ENCODE measurements at regions not wholly inside any gene's neighbourhood (a gene's known extent, or its start where the extent isn't known, plus 50 kb on each side); places are given as distances from the start of the nearest gene placed in this dataset.

- DNase-seq, result no peak
These were observed 348.7 kb downstream of the MAN2A1 start for GRCh38 chr5:110038297-110038997.

- DNase-seq, result no peak
These were observed 350.5 kb downstream of the MAN2A1 start for GRCh38 chr5:110040178-110040577.

- DNase-seq, result no peak
These were observed 353.3 kb downstream of the MAN2A1 start for GRCh38 chr5:110043025-110043424.

DNA sequence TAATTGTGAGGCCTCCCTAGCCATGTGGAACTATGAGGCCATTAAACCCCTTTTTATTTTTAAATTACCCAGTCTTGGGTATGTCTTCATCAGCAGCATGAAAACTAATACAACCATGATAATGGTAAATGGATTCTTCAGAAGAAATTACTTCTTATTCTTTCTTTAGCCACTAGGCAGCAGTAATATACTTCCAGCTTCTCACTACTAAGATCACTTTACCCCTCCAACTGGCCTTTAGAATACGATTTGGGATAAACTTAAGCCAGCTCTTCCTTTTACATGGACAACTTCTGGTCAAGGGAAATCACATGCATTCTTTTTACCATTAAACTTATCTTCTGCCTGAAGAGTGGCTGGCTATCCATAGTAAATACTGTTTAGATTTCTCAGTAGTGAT, 355.4 kb downstream of the MAN2A1 start:
- no peak for DNase-seq

GRCh38 chr5:110048491-110048890, 358.8 kb downstream of the MAN2A1 start:
- no peak for DNase-seq

DNA sequence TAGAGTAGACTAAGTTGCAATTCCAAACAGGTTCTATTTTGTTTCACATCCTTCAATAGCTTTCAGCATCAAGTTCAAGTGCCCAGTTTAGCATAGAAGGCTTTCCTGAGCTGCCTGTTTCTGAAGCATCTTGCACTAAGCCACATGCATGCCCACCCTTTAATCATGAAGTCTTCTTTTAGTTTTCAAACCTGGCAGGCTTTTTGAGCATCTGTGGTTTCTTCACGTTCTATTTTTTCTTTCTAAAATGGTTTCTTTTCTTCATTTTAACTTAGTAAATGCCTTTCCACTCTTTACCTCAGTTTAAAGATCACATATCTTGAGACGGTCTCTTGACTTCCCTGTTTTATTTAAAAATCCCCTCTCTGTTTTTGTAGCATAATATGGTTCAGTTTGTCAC, 360.1 kb downstream of the MAN2A1 start:
- no peak for DNase-seq

GRCh38 chr5:110050640-110051345, 361.1 kb downstream of the MAN2A1 start:
- DNase-seq, result no peak

DNA sequence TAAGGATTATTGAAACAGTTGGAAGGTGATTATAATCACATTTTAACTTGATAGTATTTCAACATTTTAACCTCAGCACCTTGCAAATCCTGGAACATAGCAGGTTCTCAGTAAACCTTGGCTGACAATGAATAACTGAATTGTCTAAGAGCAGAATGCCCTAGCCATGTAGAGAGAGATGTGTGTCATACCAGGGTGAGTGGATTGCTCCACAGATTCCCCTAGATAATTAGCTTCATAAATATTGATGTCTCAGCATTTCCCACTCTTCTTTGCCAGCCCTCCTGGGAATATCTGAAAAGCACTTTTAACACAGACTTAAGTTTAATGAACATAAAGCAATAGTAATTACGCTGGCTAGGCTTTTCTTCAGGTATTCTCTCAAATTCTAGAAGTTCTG, 363.5 kb downstream of the MAN2A1 start:
- DNase-seq, result no peak

DNA sequence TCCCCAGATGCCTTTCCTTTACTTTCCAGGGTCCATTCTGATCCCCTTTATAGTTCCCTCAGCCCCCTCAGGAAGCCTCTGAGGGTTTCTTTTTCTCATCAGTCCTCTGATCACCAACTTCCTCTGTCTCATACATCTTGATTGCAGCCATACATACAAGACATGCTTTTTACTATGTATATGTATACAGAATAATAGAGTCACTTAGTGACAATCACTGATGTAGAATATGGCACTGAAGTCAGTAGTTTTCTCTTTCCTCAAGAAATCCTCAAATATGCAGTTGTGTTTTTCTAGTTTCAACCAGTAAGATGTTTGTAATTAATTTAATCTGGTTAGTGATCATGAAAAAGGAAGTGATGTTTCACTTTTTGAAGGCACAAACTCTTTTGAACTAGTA, 364.1 kb downstream of the MAN2A1 start:
- DNase-seq, result no peak

DNA sequence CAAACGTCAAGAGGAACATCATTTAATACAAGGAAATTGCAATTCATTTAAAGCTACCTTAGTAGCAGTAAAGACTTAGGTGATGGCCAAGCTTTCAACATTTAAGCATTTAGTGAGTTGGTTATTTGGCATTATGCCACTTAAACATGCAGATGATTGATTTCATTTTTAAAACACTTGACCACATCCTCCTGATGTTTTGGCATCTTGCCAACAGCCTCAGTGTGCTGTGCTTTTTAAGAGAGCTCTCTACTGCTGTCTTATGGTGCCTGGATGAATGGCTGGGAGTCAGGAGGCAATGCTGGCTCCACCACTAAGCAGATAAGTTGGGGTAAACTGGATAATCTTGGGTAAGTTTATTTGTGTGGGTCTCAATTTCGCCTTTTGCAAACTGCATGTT, 364.5 kb downstream of the MAN2A1 start:
- peak in 1 of 2 experiments; percentile 9 for DNase-seq

DNA sequence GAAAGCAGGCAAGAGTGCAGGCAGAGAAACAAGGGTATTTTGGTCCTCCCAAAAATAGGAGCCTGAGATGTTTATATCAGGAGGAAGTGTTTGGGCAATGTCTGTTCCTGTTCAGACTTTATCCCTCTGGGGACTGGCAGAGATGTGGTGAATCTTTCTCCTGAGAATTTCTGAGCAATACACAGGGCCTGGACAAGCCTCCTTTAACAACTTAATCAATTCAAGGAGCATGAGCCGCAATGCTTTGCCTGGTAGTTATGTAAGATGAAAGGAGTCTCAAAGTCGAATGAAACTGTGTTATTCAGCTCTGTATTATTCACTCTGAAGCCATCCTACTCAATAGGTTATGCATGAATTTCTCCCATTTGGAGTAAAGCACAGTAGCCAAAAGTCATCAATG, 365.6 kb downstream of the MAN2A1 start:
- DNase-seq, result no peak

GRCh38 chr5:110056580-110057114, 366.9 kb downstream of the MAN2A1 start:
- DNase-seq, result no peak

- DNase-seq, result no peak
These were observed 368.4 kb downstream of the MAN2A1 start for GRCh38 chr5:110058175-110058574.

DNA sequence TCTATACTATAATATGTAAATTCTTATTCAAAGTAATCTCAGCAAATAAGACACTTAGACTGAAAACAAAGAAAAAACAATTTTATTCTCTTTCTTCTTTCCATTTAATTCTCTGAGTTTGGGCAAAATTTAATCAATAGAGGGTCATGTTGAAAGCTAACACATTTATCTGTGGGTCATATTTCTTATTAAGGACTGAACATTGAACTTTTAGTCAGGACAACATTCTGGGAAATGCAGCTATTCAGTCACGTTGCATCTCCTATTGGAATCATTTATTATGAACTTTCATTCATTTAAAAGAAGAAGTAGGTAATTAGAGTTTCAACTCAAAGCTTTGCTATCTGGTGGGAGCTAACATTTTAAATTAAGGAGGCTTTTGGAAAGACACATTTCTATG, 372.5 kb downstream of the MAN2A1 start:
- DNase-seq, result no peak

DNA sequence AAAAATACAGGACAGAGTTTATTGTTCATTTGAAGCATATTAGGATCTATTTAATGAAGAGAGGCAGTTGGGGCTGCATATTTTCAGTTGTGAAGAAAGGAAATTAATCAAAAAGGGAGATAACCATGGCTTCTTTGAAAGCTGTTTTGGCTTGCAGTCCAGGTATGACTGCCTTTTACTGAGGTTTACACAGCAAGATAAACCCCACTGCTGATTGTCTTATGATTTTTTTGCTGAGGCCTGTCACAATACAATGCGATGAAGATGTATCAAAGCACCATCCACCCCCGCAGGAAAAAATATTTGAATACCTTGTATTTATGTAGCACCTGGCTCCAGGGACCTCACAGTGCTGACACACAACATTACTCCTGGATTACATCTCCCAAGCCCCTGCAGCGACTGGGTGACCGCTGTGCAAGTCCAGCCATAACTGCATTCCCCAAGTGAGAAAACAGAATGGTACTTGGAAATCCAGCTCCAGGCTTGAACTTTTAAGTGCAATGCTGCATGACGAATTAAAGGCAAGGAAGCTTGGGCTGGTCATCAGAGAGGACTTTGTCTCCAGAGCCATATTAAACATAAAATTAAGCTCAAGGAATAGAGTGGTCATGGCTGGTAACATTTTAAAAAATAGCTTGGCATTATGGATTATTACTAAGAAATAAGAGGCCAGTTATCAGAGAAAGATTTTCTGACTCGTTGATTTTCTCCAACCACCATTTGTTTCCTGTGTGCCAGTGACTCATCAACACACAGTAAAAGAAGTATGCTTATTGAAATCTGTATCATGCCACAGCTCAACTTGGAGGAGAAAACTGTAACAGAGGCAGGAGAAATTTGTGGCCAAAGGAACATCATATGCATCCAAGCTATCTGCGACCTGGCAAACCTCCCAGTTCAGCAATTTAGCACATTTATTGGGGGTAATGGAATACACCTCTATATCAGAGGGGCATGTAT, 374.2 kb downstream of the MAN2A1 start:
- DNase-seq, result no peak

GRCh38 chr5:110064603-110065268, 375.0 kb downstream of the MAN2A1 start:
- DNase-seq, result no peak

GRCh38 chr5:110070836-110071235, 381.1 kb downstream of the MAN2A1 start:
- no peak for DNase-seq

- no peak for DNase-seq
These were observed 382.9 kb downstream of the MAN2A1 start for GRCh38 chr5:110072651-110073050.

GRCh38 chr5:110073534-110073933, 383.8 kb downstream of the MAN2A1 start:
- DNase-seq, result no peak

DNA sequence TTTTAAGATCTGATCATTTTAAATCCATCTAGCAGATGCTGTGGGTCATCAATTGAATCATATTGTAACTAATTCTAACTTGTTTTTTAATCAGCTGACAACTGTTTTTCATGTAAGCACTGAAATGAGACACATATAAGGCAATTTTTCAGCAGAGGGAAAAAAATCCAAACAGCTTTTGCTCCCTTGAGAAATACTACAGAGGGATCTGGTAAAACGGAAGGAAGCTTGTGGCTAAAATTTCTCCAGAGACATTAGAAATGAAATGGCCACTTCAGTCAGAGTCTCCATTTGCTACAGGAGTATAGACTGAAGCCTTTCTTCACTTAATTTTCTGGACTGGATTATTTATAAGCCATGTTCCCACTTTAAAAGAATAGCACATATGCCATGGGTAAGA, 385.9 kb downstream of the MAN2A1 start:
- DNase-seq, result no peak

DNA sequence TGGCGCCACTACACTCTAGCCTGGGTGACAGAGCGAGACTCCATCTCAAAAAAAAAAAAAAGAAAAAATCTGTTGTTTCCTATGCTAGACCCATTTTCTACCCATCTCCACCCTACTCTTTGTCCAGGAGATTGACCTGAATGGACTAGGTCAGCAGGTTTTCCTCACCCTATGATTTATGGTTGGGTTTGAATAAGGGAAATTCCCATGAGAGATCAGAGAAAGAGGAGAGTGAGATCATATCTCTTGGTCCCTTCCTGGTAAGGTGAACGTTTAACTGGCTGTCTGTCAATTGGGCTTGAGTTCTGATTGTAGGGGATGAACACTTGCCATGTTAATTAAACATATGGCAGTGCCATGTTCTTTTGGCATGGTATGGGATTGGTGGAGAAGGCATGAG, 387.4 kb downstream of the MAN2A1 start:
- no peak for DNase-seq

DNA sequence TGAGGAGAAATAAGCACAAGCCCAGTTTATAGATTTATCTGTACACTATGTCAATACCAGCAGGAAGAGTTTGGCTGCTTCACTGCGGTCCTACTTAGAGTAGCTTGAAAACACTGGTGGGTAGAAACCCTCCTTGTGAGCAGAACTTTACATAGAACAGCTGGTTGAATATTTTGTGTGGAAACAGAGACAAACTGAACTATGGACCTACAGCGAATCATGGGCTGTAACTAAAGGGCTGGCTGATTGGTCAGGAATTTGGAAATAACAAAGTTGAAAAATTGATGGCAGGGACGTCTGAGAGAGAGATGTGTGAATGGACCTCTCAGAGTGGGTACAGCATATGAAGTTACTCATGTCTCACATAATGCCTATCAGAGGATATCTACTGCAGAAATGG, 392.5 kb downstream of the MAN2A1 start:
- no peak for DNase-seq

DNA sequence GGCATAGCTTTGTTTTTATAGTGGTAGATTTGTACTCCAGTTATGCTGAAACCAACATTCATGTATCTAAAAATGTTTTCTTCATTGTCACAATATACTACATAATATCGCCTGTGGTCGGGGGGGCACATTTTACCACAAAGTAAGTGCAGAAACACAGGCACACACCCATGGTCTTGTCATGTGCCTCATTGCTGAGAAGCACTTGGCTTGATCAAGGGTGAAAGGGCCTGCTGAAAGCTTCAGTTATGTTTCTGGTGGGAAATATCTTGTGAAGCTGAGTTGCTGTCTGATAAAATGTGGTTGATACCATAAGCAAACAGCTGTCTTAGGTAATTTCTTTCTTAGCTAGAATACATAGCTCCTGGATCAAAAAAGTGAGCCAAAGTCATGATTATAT, 393.1 kb downstream of the MAN2A1 start:
- no peak for DNase-seq
